ENCODE measurements at regions not wholly inside any gene's neighbourhood (a gene's known extent, or its start where the extent isn't known, plus 50 kb on each side); places are given as distances from the start of the nearest gene placed in this dataset.

DNA sequence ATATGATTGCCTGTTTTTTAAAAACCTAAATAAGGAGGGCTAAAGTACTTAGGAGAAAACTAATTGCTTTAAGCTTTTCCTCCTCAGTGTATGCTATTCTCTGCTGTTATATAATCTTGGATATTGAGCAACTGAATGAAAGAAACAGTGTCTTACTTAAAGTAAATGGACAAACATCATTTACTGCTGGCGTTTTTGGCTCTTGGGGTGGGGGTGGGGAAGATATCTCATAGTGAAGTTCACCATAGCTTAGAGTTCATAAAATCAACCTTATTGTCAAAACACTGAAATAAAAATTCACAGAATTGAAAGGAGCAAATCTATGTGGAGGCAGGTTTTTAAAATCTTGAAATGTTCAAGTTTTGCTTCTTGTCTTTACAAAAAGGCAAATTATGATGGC is 256.4 kb upstream of the SOX2 start:
- no peak for DNase-seq (ENCODE audit: extremely low read depth, low read depth)
- TF ChIP-seq CTCF (IDR thresholded peaks at IDR 0.05; ENCODE audit: low read depth, low read length): no peak

DNA sequence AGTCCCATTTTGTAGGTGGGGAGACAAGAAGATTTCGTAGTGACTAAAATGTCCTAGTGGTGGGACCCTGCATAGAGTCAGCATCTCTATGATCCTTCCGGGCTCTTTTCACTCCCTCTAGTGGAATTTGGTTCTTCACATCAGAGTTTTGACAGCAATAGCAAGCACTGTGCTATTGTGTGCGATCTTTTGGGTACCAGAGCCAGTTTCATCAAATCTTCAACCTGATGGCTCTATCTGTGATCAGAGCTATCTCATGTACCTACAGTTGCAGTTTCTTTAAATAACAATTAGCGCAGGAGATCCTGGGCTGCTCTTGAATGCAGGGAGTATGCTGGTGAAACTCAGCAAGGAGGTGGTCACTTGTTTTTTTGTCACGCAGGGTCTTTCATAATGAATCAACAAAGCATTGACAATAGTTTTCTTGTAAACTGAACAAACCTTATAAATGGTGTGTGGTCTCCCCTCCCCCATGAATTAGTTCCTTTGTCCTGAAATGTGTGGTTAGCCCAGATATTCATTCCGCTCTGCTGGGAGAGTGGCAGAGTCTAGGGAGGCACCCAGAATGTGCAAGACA is 257.2 kb upstream of the SOX2 start:
- TF ChIP-seq CTCF (IDR thresholded peaks at IDR 0.05; ENCODE audit: low read depth, low read length): no peak
- DNase-seq (ENCODE audit: extremely low read depth, low read depth): no peak

DNA sequence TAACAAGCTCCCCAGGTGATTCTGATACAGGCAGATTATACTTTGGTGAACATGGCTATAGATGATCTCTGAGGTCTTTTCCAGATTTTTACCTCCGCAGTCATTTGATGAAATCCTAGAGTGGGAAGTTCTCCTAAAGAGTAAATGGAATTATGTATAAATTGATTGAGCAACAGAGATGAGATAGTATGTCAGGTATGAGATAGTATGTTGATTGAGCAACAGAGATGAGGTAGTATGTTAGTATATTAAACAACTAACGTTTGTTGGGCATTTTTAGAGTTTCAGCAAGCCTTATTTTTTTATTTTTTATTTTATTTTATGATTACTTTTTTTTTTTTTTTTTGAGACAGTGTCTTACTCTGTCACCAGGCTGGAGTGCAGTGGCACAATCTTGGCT is 265.0 kb upstream of the SOX2 start:
- no peak for DNase-seq (ENCODE audit: extremely low read depth, low read depth)
- TF ChIP-seq CTCF (IDR thresholded peaks at IDR 0.05; ENCODE audit: low read depth, low read length): no peak

DNA sequence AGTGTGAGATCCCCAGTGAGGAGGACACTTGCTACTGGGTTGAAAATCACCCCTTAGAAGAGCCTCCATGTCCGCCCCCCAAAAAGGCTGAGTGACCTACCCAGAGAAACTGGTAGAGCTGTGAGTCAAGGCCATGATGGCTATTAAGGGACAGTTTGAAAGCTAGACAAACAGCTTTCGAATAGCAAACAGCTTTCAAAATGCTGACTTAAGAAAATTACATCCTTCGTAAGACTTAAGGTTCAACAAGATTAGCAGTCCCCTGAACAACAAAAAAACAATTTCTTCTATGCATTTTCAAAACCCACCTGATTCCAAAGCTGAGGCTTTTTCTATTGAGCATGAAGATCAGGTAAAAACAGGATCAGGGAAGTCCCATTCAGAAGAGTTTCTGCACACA is 269.7 kb upstream of the SOX2 start:
- TF ChIP-seq CTCF (IDR thresholded peaks at IDR 0.05; ENCODE audit: low read depth, low read length): no peak
- no peak for DNase-seq (ENCODE audit: extremely low read depth, low read depth)

- TF ChIP-seq CTCF (IDR thresholded peaks at IDR 0.05; ENCODE audit: low read depth, low read length): no peak
- no peak for DNase-seq (ENCODE audit: extremely low read depth, low read depth)
Measured at GRCh38 chr3:181432992-181433391, 278.7 kb upstream of the SOX2 start.

GRCh38 chr3:181431748-181432147 is 280.0 kb upstream of the SOX2 start:
- TF ChIP-seq CTCF (IDR thresholded peaks at IDR 0.05; ENCODE audit: low read depth, low read length): no peak
- DNase-seq (ENCODE audit: extremely low read depth, low read depth): no peak

DNA sequence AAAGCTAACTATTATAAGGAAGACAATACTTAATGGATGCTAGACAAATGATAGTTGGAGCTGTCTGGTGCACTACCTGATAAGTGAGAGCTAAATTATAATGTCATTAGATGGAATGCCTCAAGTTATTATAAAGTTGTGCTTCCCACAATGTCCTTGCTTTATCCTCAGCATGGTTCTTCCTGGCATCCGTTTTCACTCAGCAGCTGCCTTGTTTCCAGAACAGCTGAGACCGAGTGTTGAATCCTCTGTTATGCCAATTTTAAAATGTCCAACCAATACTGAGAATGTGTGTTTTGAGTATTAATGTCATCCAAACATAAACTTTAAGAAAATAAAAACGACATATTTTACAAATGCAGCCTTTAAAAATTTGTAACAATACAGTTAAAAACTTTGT is 286.7 kb upstream of the SOX2 start:
- no peak for DNase-seq (ENCODE audit: extremely low read depth, low read depth)
- no peak for TF ChIP-seq CTCF (IDR thresholded peaks at IDR 0.05; ENCODE audit: low read depth, low read length)
